PC-9 (cell line): ENCODE measurements at regions not wholly inside any gene's neighbourhood (a gene's known extent, or its start where the extent isn't known, plus 50 kb on each side); places are given as distances from the start of the nearest gene placed in this dataset.

ENCODE experiments used
- BruUV-seq: library from RNA; stranded (reverse); fragments of 400-500 nt; replicated peaks from 2 replicates; lab custom pipeline; 2021; lab: Mats Ljungman, UMichigan
- CTCF ChIA-PET: fragments of 300-600 bp; sonication (Branson Sonifier 250); formaldehyde crosslinking; loops from one replicate; lab custom pipeline; 2022; ENCODE audit warnings: antibody characterized with exemption; lab: Charles Lee
- POLR2A ChIA-PET: fragments of 300-600 bp; sonication (Branson Sonifier 250); formaldehyde crosslinking; loops from one replicate; lab custom pipeline; 2022; ENCODE audit warnings: antibody characterized with exemption; ENCODE audit not compliant: unreplicated experiment; lab: Charles Lee
- DNase-seq, 2 experiments: peaks; one replicate each; pipeline versions ENCODE4 v3.0.0 to v3.0.0-alpha.2; 2015 to 2022; ENCODE audit warnings: mixed read lengths in 1 of 2
- H2AFZ ChIP-seq: fragments of 200-600 bp; sonication (generic); 2 replicates; pipeline ENCODE4 v1.8.1; 2017; ENCODE audit warnings: antibody characterized with exemption
- H3F3A ChIP-seq: fragments of 200-600 bp; sonication (generic); 2 replicates; pipeline ENCODE4 v1.8.1; 2017; ENCODE audit warnings: antibody characterized with exemption, mild to moderate bottlenecking, low read depth; ENCODE audit not compliant: insufficient read depth
- H3K27ac ChIP-seq: fragments of 200-600 bp; sonication (generic); 2 replicates; pipeline ENCODE4 v1.6.1; 2016; ENCODE audit warnings: mixed run types
- H3K27me3 ChIP-seq: fragments of 200-600 bp; sonication (generic); 2 replicates; pipeline ENCODE4 v1.6.1; 2016; ENCODE audit warnings: low read depth, mixed run types; ENCODE audit not compliant: insufficient read depth
- H3K36me3 ChIP-seq: fragments of 200-600 bp; sonication (generic); 2 replicates; pipeline ENCODE4 v1.6.1; 2016; ENCODE audit warnings: low read depth, mixed run types
- H3K4me1 ChIP-seq: fragments of 200-600 bp; sonication (generic); replicated peaks from 2 replicates; pipeline ENCODE4 v1.6.1; 2016; ENCODE audit warnings: mixed run types; ENCODE audit not compliant: insufficient read depth
- H3K4me2 ChIP-seq: fragments of 200-600 bp; sonication (generic); 2 replicates; pipeline ENCODE4 v1.6.1; 2017; ENCODE audit warnings: mixed run types
- H3K4me3 ChIP-seq: fragments of 200-600 bp; sonication (generic); 2 replicates; pipeline ENCODE4 v1.6.1; 2016; ENCODE audit warnings: mixed run types
- H3K79me2 ChIP-seq: fragments of 200-600 bp; sonication (generic); 2 replicates; pipeline ENCODE4 v1.6.1; 2017; ENCODE audit warnings: low read depth, mixed run types
- H3K9me2 ChIP-seq: fragments of 200-600 bp; sonication (generic); 2 replicates; pipeline ENCODE4 v1.8.1; 2017; ENCODE audit warnings: mild to moderate bottlenecking; ENCODE audit not compliant: insufficient read depth
- H3K9me3 ChIP-seq: fragments of 200-600 bp; sonication (generic); 2 replicates; pipeline ENCODE4 v1.8.1; 2016; ENCODE audit warnings: low read depth; ENCODE audit not compliant: insufficient read depth
- H4K20me1 ChIP-seq: fragments of 200-600 bp; sonication (generic); 2 replicates; pipeline ENCODE4 v1.8.1; 2017; ENCODE audit not compliant: insufficient read depth
- CTCF ChIP-seq: fragments of 200-600 bp; sonication (generic); conservative IDR thresholded peaks from 2 replicates; pipeline ENCODE4 v1.6.1; 2017; ENCODE audit warnings: mixed run types, antibody characterized with exemption, mild to moderate bottlenecking, moderate library complexity
- EZH2 ChIP-seq: fragments of 200-600 bp; sonication (generic); IDR thresholded peaks from 2 replicates; pipeline ENCODE4 v1.8.0; 2017; ENCODE audit warnings: antibody characterized with exemption, low read depth
- intact Hi-C: fragments of 100-400 bp; cut with micrococcal nuclease; formaldehyde crosslinking; loops from one replicate; pipeline ENCODE4 v1.10.0; 2022; ENCODE audit not compliant: unreplicated experiment

- ChIA-PET CTCF (no interaction called here), POLR2A (no interaction called here)
- H2AFZ ChIP-seq, result no peak overlapping the region
- peaks cover 14% of the 10 kb centered on the region for H3F3A ChIP-seq
- H3K9me2 ChIP-seq, result no peaks in the 10 kb centered on the region
- no TSS peak for BruUV-seq
- H3K27ac ChIP-seq, result no peak overlapping the region
- H4K20me1 ChIP-seq, result no peaks in the 10 kb centered on the region
- no peak overlapping the region for H3K4me3 ChIP-seq
- intact Hi-C loops, result no loop called here
- DNase-seq, result no peak
- H3K79me2 ChIP-seq, result no peaks in the 10 kb centered on the region
- H3K4me2 ChIP-seq, result no peak overlapping the region
- no peaks in the 10 kb centered on the region for H3K36me3 ChIP-seq
- peaks cover 44% of the 10 kb centered on the region for H3K9me3 ChIP-seq
- no peak for TF ChIP-seq EZH2
- H3K27me3 ChIP-seq, result no peaks in the 10 kb centered on the region
- peaks cover 26% of the 10 kb centered on the region for H3K4me1 ChIP-seq
Measured at GRCh38 chr7:46767071-46767470, 814.8 kb downstream of the TNS3 start.

- intact Hi-C loops, result loop anchor here (1.0 to 2.0 kb wide), 3 partner anchors 22 to 144 kb away; no protein-coding TSS in a partner anchor
- CTCF ChIA-PET, result no interaction called here
Measured at GRCh38 chr7:46764100-46764936, 817.6 kb downstream of the TNS3 start.

GRCh38 chr7:46763344-46763743 is 818.6 kb downstream of the TNS3 start:
- no peak overlapping the region for H3K4me3 ChIP-seq
- CTCF ChIA-PET, result no interaction called here
- H3K4me2 ChIP-seq, result peak overlapping the region; percentile 47
- POLR2A ChIA-PET, result no interaction called here
- no peaks in the 10 kb centered on the region for H3K79me2 ChIP-seq
- H3F3A ChIP-seq, result peaks cover 14% of the 10 kb centered on the region
- DNase-seq, result no peak
- peaks cover 32% of the 10 kb centered on the region for H3K4me1 ChIP-seq
- no TSS peak for BruUV-seq
- intact Hi-C loops, result no loop called here
- H3K27ac ChIP-seq, result peak overlapping the region; percentile 69
- H3K9me3 ChIP-seq, result peaks cover 18% of the 10 kb centered on the region
- H2AFZ ChIP-seq, result no peak overlapping the region
- H3K27me3 ChIP-seq, result no peaks in the 10 kb centered on the region
- TF ChIP-seq CTCF (no peak), EZH2 (no peak)
- H4K20me1 ChIP-seq, result no peaks in the 10 kb centered on the region
- no peaks in the 10 kb centered on the region for H3K9me2 ChIP-seq
- H3K36me3 ChIP-seq, result no peaks in the 10 kb centered on the region

More at GRCh38 chr7:46764100-46764936, 817.6 kb downstream of the TNS3 start:
- Histone ChIP-seq H2AFZ (peak overlapping the region; percentile 10; the same call in 1 of the 2 replicates), H3K9me2 (no peaks in the 10 kb centered on the region), H3K79me2 (no peaks in the 10 kb centered on the region), H3K4me2 (peak overlapping the region; percentile 47), H3K4me1 (peaks cover 32% of the 10 kb centered on the region), H4K20me1 (no peaks in the 10 kb centered on the region), H3F3A (peaks cover 14% of the 10 kb centered on the region), H3K9me3 (peaks cover 28% of the 10 kb centered on the region), H3K27ac (peak overlapping the region; percentile 69), H3K4me3 (no peak overlapping the region), H3K27me3 (no peaks in the 10 kb centered on the region), H3K36me3 (no peaks in the 10 kb centered on the region)
- TF ChIP-seq EZH2, result no peak
- TF ChIP-seq CTCF, result no peak
- BruUV-seq, result TSS peak; percentile 63
- DNase-seq, result peak; percentile 82 to 95
- POLR2A ChIA-PET, result interaction anchor here (0.6 kb wide), 1 partner anchor 206 kb away, joined by 3 read pairs; no protein-coding TSS in a partner anchor
